Breast epithelium (tissue), 4 donors: ENCODE measurements at regions not wholly inside any gene's neighbourhood (a gene's known extent, or its start where the extent isn't known, plus 50 kb on each side); places are given as distances from the start of the nearest gene placed in this dataset.
"Not testable (repeated sequence)": the region's sequence is repeated elsewhere in the genome, so short reads cannot be mapped to it uniquely, and the experiment has no call there.

ENCODE experiments used
- DNase-seq, 2 donors: peaks; one replicate each; pipeline ENCODE4 v3.0.0-alpha.2; 2019; ENCODE audit warnings: low spot score in 2 of 2
- H3K27ac ChIP-seq, 2 donors: fragments of 200-600 bp; sonication (generic) in 1 of 2; one replicate each; pipeline ENCODE4 v1.5.1; 2016 to 2019; ENCODE audit warnings: mild to moderate bottlenecking in 1 of 2
- H3K27me3 ChIP-seq, 2 donors: fragments of 200-600 bp; sonication (generic) in 1 of 2; one replicate each; pipeline versions ENCODE4 v1.5.1 to v1.6.0; 2017 to 2019; ENCODE audit warnings: control low read depth in 1 of 2, mild to moderate bottlenecking in 1 of 2
- H3K36me3 ChIP-seq: fragments of 200-600 bp; one replicate; pipeline ENCODE4 v1.5.1; 2019
- H3K4me1 ChIP-seq, 2 donors: fragments of 200-600 bp; sonication (generic); one replicate each; pipeline ENCODE4 v1.5.1; 2016 to 2019; ENCODE audit warnings: control low read depth in 1 of 2
- H3K4me3 ChIP-seq, 3 donors: fragments of 200-600 bp; sonication (generic); 1 replicate in 2 of 3; 2 replicates in 1 of 3; pipeline ENCODE4 v1.5.1; 2016 to 2019; ENCODE audit warnings: mild to moderate bottlenecking in 3 of 3, moderate library complexity in 2 of 3
- H3K9me3 ChIP-seq, 2 donors: fragments of 200-600 bp; sonication (generic) in 1 of 2; one replicate each; pipeline ENCODE4 v1.5.1; 2016 to 2019; ENCODE audit warnings: control low read depth in 1 of 2
- CTCF ChIP-seq, 3 donors: fragments of 450-650 bp; IDR thresholded peaks; one replicate each; pipeline ENCODE4 v1.5.1; 2016 to 2017; ENCODE audit warnings: antibody characterized with exemption in 3 of 3, mild to moderate bottlenecking in 3 of 3, moderate library complexity in 3 of 3
- POLR2A ChIP-seq: fragments of 450-650 bp; IDR thresholded peaks from one replicate; pipeline ENCODE4 v1.6.1; 2016; ENCODE audit warnings: antibody characterized with exemption, mild to moderate bottlenecking, moderate library complexity
- POLR2AphosphoS5 ChIP-seq, 3 donors: sonication (generic); formaldehyde crosslinking; IDR thresholded peaks; one replicate each; pipeline ENCODE4 v1.6.1; 2017; ENCODE audit warnings: antibody characterized with exemption in 3 of 3
- intact Hi-C: fragments of 100-400 bp; cut with DNase I; formaldehyde crosslinking; loops from one replicate; pipeline ENCODE4 v1.15.1; 2023; ENCODE audit warnings: low total_unique reads

DNA sequence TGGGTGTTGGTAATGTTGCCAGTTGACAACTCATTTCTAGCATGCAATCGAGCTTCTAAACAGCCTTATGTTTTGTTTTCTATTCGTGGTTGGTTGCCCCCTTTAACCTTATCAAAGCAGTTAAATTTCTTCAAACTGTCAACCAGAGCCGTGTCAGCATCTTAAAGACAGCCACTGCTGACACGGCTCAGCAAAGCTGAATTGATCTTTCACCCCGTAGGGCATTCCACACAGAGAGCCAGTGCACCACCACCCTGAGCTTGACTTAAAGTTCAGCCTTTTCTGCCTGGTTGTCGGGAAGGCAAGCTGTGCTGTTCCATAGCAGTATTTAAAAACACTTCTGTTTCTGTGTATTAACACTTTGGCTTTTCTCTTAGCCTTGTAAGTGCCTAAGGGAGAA lies 355.0 kb upstream of the CHST9 start:
- Histone ChIP-seq H3K27me3 (no peaks in the 10 kb centered on the region), H3K36me3 (no peaks in the 10 kb centered on the region), H3K4me3 (no peak overlapping the region), H3K4me1 (no peaks in the 10 kb centered on the region), H3K9me3 (no peaks in the 10 kb centered on the region), H3K27ac (no peak overlapping the region)
- intact Hi-C loops: no loop called here
- TF ChIP-seq CTCF (IDR thresholded peaks at IDR 0.05) (no peak), POLR2AphosphoS5 (IDR thresholded peaks at IDR 0.05) (no peak), POLR2A (no peak)
- DNase-seq: no peak

GRCh38 chr18:27528925-27529521 lies 343.9 kb upstream of the CHST9 start:
- Histone ChIP-seq H3K4me3 (no peak overlapping the region), H3K4me1 (no peaks in the 10 kb centered on the region), H3K9me3 (no peaks in the 10 kb centered on the region), H3K36me3 (no peaks in the 10 kb centered on the region), H3K27ac (no peak overlapping the region), H3K27me3 (no peaks in the 10 kb centered on the region)
- no peak for TF ChIP-seq CTCF (IDR thresholded peaks at IDR 0.05)
- no peak for TF ChIP-seq POLR2A
- no peak for TF ChIP-seq POLR2AphosphoS5 (IDR thresholded peaks at IDR 0.05)
- intact Hi-C loops: no loop called here
- no peak for DNase-seq

DNA sequence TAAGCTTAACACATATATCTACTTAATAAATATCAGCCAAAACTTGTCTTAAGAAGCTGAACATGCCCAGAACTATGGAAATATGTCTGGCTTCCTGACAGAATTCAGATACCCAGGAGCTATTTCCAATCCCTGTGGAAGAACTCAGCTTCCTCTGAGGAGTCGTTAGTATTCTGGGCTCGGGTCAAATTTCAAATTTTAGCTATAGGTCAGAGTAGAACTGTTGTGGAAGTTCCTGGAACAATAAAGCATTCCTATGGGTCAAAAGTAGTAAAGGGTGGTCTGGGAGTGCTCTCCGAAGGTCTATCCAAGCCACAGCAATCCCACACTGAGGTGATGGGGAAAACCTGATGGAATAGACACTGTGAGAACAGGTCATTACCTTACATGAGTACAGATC lies 342.7 kb upstream of the CHST9 start:
- Histone ChIP-seq H3K4me3 (no peak overlapping the region), H3K27me3 (no peaks in the 10 kb centered on the region), H3K36me3 (no peaks in the 10 kb centered on the region), H3K4me1 (no peaks in the 10 kb centered on the region), H3K9me3 (no peaks in the 10 kb centered on the region), H3K27ac (no peak overlapping the region)
- intact Hi-C loops: no loop called here
- TF ChIP-seq POLR2A: no peak
- no peak for TF ChIP-seq POLR2AphosphoS5 (IDR thresholded peaks at IDR 0.05)
- no peak for TF ChIP-seq CTCF (IDR thresholded peaks at IDR 0.05)
- no peak for DNase-seq

- Histone ChIP-seq H3K36me3 (no peaks in the 10 kb centered on the region), H3K4me1 (no peaks in the 10 kb centered on the region), H3K27me3 (no peaks in the 10 kb centered on the region), H3K9me3 (no peaks in the 10 kb centered on the region), H3K27ac (no peak overlapping the region), H3K4me3 (no peak overlapping the region)
- TF ChIP-seq CTCF (IDR thresholded peaks at IDR 0.05) (no peak), POLR2AphosphoS5 (IDR thresholded peaks at IDR 0.05) (no peak), POLR2A (no peak)
- intact Hi-C loops: no loop called here
- no peak for DNase-seq
Measured at GRCh38 chr18:27520401-27520800, 335.3 kb upstream of the CHST9 start.

DNA sequence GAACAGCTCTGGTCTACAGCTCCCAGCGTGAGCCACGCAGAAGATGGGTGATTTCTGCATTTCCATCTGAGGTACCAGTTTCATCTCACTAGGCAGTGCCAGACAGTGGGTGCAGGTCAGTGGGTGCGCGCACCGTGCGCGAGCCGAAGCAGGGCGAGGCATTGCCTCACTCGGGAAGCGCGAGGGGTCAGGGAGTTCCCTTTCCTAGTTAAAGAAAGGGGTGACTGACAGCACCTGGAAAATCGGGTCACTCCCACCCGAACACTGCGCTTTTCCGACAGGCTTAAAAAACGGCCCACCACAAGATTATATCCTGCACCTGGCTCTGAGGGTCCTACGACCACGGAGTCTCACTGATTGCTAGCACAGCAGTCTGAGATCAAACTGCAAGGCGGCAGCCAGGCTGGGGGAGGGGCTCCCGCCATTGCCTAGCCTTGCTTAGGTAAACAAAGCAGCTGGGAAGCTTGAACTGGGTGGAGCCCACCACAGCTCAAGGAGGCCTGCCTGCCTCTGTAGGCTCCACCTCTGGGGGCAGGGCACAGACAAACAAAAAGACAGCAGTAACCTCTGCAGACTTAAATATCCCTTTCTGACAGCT lies 325.0 kb upstream of the CHST9 start:
- DNase-seq, intact Hi-C loops, H3K9me3 ChIP-seq, H3K4me1 ChIP-seq, H3K36me3 ChIP-seq, H3K4me3 ChIP-seq, H3K27me3 ChIP-seq, H3K27ac ChIP-seq: not testable (repeated sequence)
